Mucosa of gallbladder (tissue), 1 donor: ENCODE measurements at regions not wholly inside any gene's neighbourhood (a gene's known extent, or its start where the extent isn't known, plus 50 kb on each side); places are given as distances from the start of the nearest gene placed in this dataset.
"Not testable (repeated sequence)": the region's sequence is repeated elsewhere in the genome, so short reads cannot be mapped to it uniquely, and the experiment has no call there.

Experiments used
- DNase-seq: peaks from one replicate; pipeline ENCODE4 v3.0.0-alpha.2; 2020; ENCODE audit warnings: low spot score
- donor health status: DM: no; HTN: no; CAD: no.

DNA sequence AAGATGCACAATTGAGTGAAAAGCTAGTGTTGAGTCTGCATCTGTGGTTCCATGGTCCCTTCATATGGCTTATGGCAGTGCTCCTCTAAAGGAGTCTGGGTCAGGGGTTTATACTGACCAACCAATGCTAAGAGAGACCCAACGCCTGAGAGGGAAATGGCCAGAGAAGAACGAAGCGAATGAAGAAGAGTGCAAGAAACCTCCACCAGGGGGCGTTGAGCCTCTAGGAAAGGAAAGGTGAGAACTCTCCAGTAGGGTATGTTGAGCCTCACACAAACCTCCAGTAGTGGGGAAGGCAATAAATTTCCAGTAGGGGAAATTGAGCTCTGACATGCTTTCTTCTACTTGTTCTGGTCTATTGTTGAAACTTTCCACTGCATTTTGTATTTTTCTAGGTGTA, 470.6 kb downstream of the PRDM9 start:
- no peak for DNase-seq

DNA sequence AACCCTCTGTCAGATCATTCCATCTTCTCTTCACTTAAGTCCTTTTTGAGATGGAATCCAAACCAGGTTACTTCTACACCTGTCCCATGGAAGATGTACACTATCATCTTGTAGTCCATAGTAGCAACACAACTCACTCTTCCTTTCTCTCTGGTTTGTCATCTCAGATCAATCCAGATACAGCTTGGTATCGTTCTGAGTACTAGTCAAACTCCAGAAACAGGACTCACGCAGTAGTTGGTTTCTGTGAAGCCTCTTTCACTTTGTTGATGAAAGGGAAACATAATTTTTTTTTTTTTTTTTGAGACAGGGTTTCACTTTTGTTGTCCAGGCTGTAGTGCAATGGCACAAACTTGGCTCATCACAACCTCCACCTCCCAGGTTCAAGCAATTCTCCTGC, 484.0 kb downstream of the PRDM9 start:
- no peak for DNase-seq

DNA sequence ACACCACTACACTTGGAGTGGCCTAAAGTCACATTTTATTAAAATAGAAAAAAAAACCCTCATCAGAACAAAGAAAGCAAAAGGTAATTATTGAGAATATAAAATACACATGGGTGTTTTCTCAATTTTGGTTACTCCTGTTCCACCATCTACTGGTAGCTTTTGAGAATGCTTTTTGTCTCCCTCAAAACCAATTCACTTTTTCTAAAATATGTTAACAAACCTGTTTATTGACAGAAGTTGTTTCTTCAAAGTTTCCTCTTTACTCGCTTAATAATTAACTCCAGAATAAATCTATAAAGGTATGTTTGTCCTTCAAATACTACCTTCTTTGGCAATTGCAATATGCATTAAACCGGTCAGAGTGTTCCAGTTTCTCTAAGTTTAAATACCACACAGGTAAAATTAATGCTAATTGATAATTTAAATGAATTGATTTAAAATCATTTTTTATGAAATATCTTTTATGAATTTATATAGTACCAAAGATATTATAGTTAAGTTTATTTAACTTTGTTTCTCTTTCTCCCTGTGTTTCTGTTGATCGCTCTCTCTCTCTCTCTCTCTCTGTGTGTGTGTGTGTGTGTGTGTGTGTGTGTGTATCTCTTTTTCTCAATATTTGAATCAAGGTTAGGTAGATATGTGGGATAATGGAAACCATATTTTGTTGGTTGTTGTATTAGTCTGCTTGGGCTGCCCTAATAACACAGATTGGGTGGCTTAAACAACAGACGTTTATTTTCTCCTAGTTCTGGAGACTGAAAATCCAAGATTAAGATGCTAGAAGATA, 487.4 kb downstream of the PRDM9 start:
- no peak for DNase-seq

DNA sequence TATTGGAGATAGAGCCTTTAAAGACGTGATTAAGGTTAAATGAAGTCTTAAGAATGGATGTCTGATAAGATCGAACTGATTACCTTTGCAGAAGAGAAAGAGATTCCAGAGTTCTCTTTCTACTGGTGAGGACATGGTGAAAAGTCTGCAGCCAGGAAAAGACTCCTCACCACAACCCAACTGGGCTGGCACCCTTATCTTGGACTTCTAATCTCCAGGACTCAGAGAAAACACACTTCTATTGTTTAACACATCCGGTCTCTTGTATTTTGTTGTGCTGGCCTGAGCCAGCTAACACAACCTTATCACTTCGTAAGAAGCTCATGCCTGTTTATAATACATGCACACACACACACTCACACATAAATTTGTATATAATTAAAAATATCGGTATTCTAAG, 489.1 kb downstream of the PRDM9 start:
- DNase-seq, result no peak

DNA sequence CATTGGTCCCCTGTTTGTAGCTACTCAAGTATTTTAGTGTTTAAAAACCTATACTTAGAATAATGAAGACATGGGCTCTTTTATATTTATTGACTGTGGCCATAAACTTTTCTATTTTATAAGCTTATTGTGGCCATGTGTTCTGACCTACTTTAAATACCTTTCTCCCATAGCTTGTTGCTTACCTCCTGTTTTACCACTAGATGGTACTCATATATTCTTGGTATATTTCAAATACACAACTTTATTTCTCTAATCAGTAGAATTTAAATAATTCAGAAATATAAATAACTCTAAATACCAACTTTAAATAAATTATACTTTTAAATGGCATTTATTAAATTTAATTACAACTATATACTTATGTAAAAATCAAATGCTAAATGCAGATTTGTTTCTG, 498.0 kb downstream of the PRDM9 start:
- DNase-seq, result no peak

DNA sequence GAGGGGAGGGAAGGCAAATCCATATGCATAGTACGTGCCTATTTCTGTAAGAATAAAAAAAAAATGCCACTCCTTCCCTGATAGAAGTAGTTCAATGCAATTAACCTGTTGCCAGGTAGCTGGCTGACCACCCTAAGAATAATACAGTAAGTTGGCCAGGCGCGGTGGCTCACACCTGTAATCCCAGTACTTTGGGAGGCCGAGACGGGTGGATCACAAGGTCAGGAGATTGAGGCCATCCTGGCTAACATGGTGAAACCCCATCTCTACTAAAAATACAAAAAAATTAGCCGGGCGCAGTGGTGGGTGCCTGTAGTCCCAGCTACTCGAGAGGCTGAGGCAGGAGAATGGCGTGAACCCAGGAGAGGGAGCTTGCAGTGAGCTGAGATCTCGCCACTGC, 510.3 kb downstream of the PRDM9 start:
- not testable (repeated sequence) for DNase-seq

DNA sequence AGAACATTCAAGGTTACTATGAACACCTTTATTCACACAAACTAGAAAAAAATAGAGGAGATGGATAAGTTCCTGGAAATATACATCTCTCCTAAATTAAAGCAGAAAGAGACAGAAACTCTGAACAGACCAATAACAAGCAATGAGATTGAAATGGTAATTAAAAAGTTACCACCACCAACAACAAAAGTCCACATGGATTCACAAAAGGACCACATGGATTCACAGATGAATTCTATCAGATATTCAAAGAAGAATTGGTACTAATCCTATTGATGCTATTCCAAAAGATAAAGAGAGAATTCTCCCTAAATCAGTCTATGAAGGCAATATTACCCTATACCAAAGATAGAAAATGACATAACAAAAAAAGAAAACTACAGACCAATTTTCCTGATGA, 518.9 kb downstream of the PRDM9 start:
- no peak for DNase-seq

DNA sequence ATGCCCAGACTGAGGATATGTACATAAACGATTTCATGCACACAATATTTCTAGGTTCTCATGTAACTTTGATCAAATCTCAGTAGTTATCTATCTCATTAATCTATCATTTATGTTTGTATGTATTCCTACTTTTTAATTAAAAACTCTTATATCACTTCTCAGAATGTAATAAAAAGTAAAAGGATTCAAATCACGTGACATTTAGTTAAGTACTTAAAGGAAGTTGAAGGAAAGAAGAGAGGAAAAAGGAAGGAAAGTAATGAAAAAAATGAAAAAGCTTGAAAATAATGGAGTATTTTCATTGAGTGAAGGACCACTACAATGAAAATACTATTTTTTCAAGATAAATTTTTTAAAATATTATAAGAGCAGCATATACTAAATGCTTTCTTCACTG, 535.3 kb downstream of the PRDM9 start:
- DNase-seq, result no peak

DNA sequence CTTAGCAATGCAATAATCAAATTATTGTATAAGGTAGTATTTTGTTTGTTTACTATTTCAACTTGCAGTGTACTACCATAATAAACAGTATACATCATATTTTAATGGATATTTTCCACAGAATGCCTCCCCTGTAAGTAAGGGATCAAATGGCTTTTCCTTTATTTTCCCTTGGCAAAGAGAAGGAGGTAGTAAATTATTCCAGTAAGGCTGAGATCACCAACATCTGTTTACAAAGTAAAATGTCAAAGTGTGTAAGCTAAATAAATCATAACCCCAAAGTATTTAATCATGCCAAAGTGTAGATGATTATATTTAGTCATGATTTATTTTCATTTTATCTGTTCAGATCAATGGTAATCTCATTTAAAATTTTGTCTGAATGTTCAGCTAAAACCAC, 537.6 kb downstream of the PRDM9 start:
- DNase-seq, result no peak

DNA sequence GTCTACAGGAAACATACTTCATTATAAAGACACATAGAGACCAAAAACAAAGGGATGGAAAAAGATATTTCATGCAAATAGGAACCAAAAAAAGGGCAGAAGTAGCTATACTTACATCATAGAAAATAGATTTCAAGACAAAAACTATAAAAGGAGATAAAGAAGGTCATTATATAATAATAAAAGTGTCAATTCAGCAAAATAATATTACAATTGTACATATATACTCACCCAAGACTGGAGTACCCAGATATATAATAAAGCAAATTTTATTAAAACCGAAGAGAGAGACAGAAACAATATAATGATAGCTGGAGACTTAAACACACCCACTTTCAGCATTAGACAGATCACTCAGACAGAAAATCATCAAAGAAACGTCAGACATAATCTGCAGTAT, 546.3 kb downstream of the PRDM9 start:
- no peak for DNase-seq

DNA sequence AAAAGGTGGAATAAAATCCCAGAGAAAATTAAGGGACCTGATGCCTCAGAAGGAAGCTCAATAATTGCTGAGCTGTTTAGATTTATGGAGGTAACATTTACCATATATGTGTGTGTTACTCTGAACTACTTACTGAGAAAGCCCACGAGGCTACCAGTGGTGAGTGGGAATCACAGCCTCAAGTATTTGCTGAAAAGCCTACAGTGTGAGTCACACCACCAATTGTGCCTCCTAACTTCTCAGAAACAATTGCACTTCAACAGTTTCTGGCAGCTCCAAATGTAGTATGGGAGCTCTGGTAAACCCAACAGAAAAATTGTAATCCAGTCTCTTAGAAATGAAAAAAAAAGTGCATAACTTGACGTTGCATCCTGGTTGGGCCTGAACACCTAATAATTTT, 551.6 kb downstream of the PRDM9 start:
- DNase-seq, result no peak

DNA sequence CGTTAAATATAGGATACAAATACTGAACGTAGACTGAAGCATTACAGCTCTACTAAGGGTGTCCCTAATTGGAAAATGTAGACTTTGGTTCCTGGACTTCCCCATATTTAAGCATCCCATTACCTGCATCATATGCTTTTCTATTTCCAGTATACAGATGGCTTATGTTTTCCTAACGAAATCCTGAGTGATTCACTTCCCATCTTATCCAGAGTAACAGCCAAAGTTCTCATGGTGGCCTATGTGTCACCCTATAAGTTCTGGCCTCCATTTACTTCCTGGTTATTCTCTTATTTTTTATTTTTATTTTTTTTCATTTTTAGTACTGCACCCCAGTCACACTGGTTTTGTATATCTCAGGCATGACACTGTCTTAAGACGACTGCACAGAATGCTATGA, 552.3 kb downstream of the PRDM9 start:
- DNase-seq, result no peak

DNA sequence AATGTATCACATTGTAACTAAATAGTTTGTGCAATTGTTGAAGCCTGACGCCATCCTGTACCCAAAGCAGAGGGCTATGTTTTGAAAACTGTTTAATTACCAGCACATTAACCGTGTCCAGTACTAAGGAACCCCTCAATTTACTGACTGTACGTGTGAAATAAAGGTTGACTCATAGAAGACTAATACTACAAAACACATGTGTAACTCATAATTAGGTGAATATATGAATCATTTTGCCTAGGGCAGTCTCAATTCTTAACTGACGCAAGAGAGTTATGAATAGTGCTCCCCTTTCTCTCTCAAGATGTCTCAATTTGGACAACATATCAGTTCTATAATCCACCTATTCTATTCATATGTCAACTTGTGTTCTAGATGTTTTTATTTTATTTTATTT, 558.4 kb downstream of the PRDM9 start:
- DNase-seq, result no peak

DNA sequence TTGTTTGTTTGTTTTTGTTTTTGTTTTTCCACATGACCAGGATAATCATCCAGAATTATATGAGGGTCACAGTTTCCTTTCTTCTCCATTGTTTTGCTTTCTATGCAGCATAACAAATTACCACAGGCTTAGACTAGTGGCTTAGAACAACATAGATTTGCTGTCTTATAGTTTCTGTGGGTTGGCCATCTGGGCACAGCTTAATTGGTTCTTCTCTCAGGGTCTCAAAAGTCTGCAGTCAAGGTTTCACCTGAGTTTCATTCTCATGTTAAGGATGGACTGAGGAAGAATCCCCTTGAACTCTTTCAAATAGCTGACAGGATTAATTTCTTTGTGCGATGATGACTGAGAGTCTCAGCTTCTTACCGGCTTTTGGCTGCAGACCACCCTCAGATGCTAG, 559.8 kb downstream of the PRDM9 start:
- no peak for DNase-seq

DNA sequence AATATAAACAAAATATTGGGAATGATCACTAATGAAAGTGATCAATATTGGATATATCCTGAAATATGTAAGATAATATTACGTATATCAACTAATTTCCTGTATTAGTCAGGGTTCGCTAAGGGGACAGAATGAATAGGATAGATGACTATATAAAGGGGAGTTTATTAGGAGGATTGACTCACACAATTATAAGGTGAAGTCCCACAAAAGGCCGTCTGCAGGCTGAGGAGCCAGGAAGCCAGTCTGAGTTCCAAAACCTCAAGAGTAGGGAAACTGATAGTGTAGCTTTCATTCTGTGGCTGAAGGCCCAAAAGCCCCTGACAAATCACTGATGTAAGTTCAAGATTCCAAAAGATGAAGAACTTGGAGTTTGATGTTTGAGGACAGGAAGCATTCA, 561.1 kb downstream of the PRDM9 start:
- no peak for DNase-seq

DNA sequence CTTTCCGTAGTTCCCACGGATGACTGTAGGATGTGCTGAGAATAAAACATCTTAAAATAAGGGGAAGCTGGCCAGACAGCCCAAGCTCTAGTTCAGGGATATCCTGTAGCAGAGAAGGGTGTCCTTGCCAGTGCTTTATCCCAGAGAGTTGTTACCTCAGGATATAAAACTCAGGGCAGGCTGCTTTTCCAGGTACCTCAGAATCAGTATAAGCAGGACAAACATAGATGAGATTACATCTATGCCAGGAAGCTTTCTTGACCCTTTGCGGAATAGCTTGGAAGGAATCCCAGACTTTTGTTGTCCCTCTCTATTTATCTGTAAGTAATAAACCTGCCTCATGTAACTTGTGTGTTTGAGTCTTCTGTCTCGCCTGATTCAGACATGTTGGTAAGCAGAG, 565.7 kb downstream of the PRDM9 start:
- no peak for DNase-seq

DNA sequence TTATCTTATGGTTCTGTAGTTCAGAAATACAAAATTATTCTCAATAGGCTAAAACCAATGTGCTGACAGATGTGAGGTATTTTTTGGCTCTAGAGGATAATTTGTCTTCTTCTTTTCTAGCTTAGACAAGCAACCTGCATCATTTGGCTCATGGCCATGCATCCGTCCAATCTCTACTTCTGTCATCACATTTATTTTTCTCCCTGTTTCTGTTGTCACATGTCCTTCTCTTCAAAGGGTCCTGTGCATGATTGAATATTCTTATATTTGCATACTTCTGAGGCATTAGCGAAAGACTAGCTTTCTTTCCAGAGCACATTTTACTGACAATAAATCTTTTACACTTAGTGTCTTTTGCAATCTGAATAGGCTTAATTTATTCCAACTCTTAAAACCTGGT, 564.7 kb downstream of the CDH10 start:
- DNase-seq, result no peak

DNA sequence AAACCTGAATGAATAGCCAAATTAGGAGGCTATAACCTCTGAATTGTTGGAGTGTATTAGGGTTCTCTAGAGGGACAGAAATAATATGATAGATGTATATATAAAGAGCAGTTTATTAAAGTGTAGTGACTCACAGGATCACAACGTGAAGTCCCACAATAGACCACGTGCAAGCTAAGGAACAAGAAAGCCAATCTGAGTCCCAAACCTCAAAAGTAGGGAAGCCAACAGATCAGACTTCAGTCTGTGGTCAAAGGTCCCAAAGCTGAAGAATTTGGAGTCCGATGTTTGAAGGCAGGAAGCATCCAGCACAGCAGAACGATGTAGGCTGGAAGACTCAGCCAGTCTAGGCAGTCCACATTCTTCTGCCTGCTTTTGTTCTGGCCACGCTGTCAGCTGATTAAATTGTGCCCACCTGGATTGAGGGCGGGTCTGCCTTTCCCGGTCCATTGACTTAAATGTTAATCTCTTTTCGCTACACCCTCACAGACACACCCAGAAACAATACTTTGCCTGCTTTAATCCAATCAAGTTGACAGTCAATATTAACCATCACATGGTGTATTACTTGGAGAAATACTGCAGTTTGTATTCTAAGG, 550.6 kb downstream of the CDH10 start:
- no peak for DNase-seq

DNA sequence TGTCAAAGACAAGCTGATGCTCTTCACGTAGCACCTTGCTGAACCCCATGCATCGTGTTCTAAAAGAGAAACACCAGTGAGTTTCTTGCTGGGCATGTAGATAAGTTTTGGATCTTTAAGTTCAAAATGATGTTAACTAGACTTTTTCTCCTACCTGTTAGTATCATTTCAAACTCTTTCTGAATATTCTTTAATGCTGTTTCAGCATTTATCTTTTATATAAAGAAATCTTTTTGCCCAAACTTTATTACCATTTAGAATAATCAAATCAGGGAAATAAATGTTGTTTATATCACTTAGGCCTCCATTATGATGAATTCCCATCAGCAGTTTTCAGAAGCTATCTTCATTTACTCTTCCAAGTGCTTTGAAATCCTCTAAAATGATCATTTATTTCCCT, 542.8 kb downstream of the CDH10 start:
- no peak for DNase-seq

DNA sequence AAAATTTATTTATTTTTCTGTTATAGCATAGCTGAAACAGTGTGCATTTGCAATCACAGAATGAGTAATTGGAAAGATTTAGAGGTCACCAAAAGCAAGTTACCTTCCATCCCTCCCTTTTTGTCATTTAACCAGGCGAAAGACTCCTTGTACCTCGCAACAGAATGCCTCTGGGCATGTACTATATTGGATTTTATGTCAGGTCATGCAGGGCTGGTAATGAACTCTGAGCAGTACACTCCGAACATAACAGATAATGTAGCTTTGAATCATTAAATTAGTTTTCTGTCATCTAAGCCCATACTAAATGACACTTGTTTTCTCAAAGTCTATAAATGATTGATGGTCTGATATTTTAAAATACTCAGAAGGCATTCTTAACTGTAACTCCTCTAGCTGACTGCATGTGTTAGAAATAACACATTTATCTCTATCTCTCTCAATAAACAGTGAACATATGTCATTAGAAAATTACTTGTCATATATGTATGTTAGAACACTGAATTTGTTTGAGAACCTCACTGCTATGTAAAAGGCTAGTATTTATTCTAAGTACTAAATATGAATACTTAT, 541.2 kb downstream of the CDH10 start:
- DNase-seq, result no peak

DNA sequence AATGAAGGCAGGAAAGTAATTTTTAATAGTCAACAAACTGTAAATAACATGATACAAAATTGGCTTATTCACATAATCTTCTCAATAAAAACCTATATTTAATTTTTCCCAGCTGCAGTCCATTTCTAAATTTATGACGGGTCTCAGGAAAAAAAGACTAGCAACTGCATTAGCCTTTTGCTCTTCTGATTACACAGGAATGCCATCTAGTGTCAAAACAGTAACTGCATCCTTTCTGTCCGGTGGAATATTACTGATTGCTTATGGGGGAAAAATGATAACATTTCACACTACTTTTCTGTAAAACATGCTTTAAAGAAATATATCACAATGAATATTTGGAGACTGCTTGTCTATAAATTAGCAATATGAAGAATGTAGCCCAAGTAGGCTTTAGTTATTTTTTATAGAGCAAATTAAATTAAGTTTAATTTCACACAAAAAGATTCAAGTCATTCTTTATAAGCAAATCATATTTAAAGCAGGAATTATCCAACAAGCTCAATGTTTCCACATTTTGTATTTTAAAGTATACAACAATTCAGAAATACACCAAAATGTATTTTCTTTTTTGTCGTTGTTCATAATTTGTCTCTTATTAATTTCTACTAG, 534.7 kb downstream of the CDH10 start:
- DNase-seq, result no peak

DNA sequence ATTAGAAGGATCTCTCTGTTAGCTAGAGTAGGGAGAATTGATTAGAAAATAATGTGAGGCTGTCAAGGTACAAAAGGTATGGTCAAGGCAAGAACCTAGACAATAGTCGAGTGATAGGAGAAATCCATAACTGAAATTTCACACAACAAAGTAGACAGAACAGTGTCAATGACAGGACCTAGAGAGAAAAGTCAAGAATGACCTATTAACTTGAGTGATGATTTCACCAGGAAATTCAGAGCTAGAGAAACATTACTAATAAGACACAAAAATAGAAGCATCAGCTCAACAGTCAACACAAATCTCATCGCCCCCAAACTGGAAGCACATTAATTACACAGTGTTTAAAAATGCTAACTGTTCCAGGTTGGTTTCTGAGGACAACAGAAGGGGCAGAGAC, 532.4 kb downstream of the CDH10 start:
- DNase-seq, result no peak

DNA sequence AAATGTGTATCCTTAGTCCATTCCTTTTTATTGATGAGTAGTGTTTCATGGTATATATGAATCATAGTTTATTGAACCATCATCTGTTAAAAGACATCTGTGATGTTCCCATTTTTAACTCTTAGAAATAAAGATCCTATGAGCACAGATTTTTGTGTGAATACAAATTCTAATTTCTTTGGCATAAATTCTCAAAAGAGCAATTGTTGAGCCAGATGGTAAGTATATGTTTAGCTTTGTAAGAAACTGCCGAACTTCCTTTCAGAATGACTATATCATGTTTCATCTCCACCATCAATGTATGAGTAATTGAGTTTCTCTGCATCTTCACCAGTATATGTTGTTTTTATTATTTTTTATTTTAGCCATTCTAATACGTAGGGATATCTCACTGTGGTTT, 526.4 kb downstream of the CDH10 start:
- DNase-seq, result no peak
